B cell (primary cell): ENCODE measurements at regions not wholly inside any gene's neighbourhood (a gene's known extent, or its start where the extent isn't known, plus 50 kb on each side); places are given as distances from the start of the nearest gene placed in this dataset.
"Not testable (repeated sequence)": the region's sequence is repeated elsewhere in the genome, so short reads cannot be mapped to it uniquely, and the experiment has no call there.

ENCODE experiments used
- CTCF ChIP-seq: fragments of 200-600 bp; IDR thresholded peaks from one replicate; pipeline ENCODE4 v1.8.0; 2022; ENCODE audit warnings: antibody characterized with exemption, mild to moderate bottlenecking
- EZH2 ChIP-seq: IDR thresholded peaks from 2 replicates; pipeline ENCODE4 v1.6.1; 2012; ENCODE audit warnings: borderline replicate concordance, low read depth, mild to moderate bottlenecking, moderate library complexity, low read length; ENCODE audit not compliant: insufficient read depth, poor library complexity, severe bottlenecking

GRCh38 chr6:4471515-4471914, 304.7 kb upstream of the CDYL start:
- TF ChIP-seq CTCF, EZH2: not testable (repeated sequence)
